Lung (tissue), 11 donors: ENCODE measurements at regions not wholly inside any gene's neighbourhood (a gene's known extent, or its start where the extent isn't known, plus 50 kb on each side); places are given as distances from the start of the nearest gene placed in this dataset.
"Not testable (repeated sequence)": the region's sequence is repeated elsewhere in the genome, so short reads cannot be mapped to it uniquely, and the experiment has no call there.

Source experiments
- ATAC-seq: fragments of 200-7000 bp; cut with Tn5 transposase; one replicate; pipeline ENCODE4 v1.9.1; 2020; ENCODE audit warnings: moderate number of reproducible peaks; ENCODE audit not compliant: insufficient read depth, low FRiP score
- DNase-seq, 3 donors: peaks; one replicate each; pipeline ENCODE4 v3.0.0-alpha.2; 2013 to 2017
- H3K27ac ChIP-seq, 2 donors: one replicate each; pipeline ENCODE4 v1.5.1; 2013; ENCODE audit warnings: mild to moderate bottlenecking in 2 of 2, moderate library complexity in 2 of 2, control low read depth in 1 of 2, inconsistent platforms in 1 of 2, low read depth in 1 of 2, low read length in 1 of 2
- H3K27me3 ChIP-seq, 3 donors: one replicate each; pipeline ENCODE4 v1.5.1; 2013; ENCODE audit warnings: low read length in 2 of 3; ENCODE audit not compliant: control insufficient read depth in 3 of 3, insufficient read depth in 3 of 3
- H3K36me3 ChIP-seq, 4 donors: one replicate each; pipeline ENCODE4 v1.5.1; 2013; ENCODE audit warnings: low read length in 4 of 4, mild to moderate bottlenecking in 1 of 4, moderate library complexity in 1 of 4; ENCODE audit not compliant: control insufficient read depth in 4 of 4, insufficient read depth in 4 of 4
- H3K4me1 ChIP-seq, 5 donors: one replicate each; pipeline ENCODE4 v1.5.1; 2013; ENCODE audit warnings: low read length in 5 of 5, mild to moderate bottlenecking in 2 of 5, moderate library complexity in 1 of 5; ENCODE audit not compliant: control insufficient read depth in 5 of 5, insufficient read depth in 5 of 5
- H3K4me3 ChIP-seq: one replicate; pipeline ENCODE4 v1.5.1; 2013; ENCODE audit warnings: mild to moderate bottlenecking, control low read depth, moderate library complexity
- H3K9ac ChIP-seq, 2 donors: one replicate each; pipeline ENCODE4 v1.5.1; 2013; ENCODE audit warnings: low read length in 2 of 2, control low read depth in 1 of 2; ENCODE audit not compliant: insufficient read depth in 1 of 2
- H3K9me3 ChIP-seq, 4 donors: one replicate each; pipeline ENCODE4 v1.5.1; 2013; ENCODE audit warnings: low read length in 3 of 4, mild to moderate bottlenecking in 1 of 4, moderate library complexity in 1 of 4; ENCODE audit not compliant: control insufficient read depth in 4 of 4, insufficient read depth in 3 of 4
- WGBS, 2 donors: extraction: QIAGEN DNeasy Blood & Tissue Kit; methylation state at CpG; one replicate each; pipeline ENCODE4 v1.1.7; 2013; 5-methylcytosine and 5-hydroxymethylcytosine counted together
- TF ChIP-seq, protein P1 (sequence below): IDR thresholded peaks from 2 replicates; pipeline ENCODE4 v1.5.1; 2012; ENCODE audit warnings: mild to moderate bottlenecking; ENCODE audit errors: control extremely low read depth, extremely low read depth
- donor health status: control.
- donor health status: control.
- donor health status: Bipolar disorder and iron deficiency.
- donor health status: healthy.
- donor health status: DM: yes; HTN: yes; CAD: no.

- peak in 2 of 3 donors; percentile 17 to 29 for DNase-seq
- Histone ChIP-seq H3K27me3 (no peaks in the 10 kb centered on the region), H3K4me3 (no peak overlapping the region), H3K9ac (no peak overlapping the region), H3K27ac (peak overlapping the region in 1 of 2 donors; percentile 35), H3K4me1 (peaks cover 0 to 12% (median 0%) of the 10 kb centered on the region in 5 donors), H3K9me3 (no peaks in the 10 kb centered on the region), H3K36me3 (no peaks in the 10 kb centered on the region)
- TF ChIP-seq, protein P1, sequence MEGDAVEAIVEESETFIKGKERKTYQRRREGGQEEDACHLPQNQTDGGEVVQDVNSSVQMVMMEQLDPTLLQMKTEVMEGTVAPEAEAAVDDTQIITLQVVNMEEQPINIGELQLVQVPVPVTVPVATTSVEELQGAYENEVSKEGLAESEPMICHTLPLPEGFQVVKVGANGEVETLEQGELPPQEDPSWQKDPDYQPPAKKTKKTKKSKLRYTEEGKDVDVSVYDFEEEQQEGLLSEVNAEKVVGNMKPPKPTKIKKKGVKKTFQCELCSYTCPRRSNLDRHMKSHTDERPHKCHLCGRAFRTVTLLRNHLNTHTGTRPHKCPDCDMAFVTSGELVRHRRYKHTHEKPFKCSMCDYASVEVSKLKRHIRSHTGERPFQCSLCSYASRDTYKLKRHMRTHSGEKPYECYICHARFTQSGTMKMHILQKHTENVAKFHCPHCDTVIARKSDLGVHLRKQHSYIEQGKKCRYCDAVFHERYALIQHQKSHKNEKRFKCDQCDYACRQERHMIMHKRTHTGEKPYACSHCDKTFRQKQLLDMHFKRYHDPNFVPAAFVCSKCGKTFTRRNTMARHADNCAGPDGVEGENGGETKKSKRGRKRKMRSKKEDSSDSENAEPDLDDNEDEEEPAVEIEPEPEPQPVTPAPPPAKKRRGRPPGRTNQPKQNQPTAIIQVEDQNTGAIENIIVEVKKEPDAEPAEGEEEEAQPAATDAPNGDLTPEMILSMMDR, result no peak
- no peak for ATAC-seq
- 64 to 75% methylated on average over 8 of the region's 8 CpGs for WGBS, 2 donors
These were observed 768.4 kb downstream of the TDRD15 start for GRCh38 chr2:21892140-21892539.

DNA sequence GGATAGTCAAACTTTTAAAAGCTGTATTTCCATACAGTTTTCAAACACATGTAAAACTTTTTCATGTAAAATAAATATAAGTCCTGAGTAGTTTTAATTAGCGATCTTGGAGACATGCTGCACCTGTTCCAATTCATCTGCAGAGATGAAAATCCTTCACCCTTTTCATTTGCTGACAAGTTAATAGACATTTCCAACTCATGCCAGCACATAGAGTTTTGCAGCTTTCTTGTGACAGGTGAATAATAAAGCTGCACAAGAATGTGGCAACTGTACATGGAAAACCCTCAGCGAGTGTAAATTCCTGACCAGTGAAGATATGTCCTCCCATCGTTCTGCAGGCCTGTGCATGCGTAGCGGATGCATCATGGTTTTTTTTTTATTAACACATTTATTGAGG, 771.4 kb downstream of the TDRD15 start:
- TF ChIP-seq, protein P1, result no peak
- Histone ChIP-seq H3K9ac (no peak overlapping the region), H3K27me3 (no peaks in the 10 kb centered on the region), H3K36me3 (no peaks in the 10 kb centered on the region), H3K9me3 (no peaks in the 10 kb centered on the region), H3K4me3 (no peak overlapping the region), H3K4me1 (peaks cover 0 to 12% (median 0%) of the 10 kb centered on the region in 5 donors), H3K27ac (no peak overlapping the region)
- WGBS, 2 donors, result 89 to 91% methylated on average over 5 of the region's 5 CpGs
- ATAC-seq, result no peak
- DNase-seq, result no peak

- not testable (repeated sequence) for H3K27ac ChIP-seq, H3K4me3 ChIP-seq, DNase-seq, H3K36me3 ChIP-seq, H3K27me3 ChIP-seq, H3K9me3 ChIP-seq, ATAC-seq, H3K9ac ChIP-seq, H3K4me1 ChIP-seq
- WGBS, 2 donors, result 91 to 95% methylated on average over 25 to 26 of the region's 26 CpGs
These were observed 785.1 kb downstream of the TDRD15 start for GRCh38 chr2:21908712-21909380.

DNA sequence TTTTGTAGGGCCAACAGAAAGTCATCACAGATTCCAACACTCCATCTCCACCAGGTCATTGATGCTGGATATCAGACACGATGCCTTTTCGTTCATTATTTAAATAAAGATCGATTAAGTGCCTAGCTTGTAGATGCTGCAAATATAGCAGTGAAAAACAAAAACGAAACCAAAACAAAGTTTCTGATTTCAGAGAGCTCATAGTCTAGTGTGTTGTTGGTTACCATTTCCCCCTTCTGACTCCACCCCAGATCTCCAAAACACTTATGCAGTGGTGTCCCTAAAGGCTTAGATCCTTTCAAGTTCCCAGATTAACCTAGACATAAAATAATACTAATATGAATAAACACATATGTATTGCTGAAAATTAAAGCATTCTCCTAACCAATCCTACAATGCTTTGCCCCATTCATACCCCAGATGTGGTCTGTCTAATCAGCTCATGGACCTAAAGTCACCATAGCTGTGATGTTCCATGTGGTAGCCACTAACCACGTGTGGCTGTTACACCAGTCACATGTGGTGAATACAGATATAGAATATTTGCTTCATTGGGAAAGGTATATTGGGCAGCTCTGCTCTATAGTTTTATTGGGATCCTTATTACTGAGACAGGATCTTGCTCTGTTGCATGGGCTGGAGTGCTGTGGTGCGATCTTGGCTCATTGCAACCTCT, 787.2 kb downstream of the TDRD15 start:
- WGBS, 2 donors, result 81 to 83% methylated on average over 6 of the region's 6 CpGs
- Histone ChIP-seq H3K36me3 (no peaks in the 10 kb centered on the region), H3K4me1 (no peaks in the 10 kb centered on the region), H3K9me3 (peaks cover 0 to 3% (median 0%) of the 10 kb centered on the region in 4 donors), H3K27me3 (no peaks in the 10 kb centered on the region), H3K4me3 (no peak overlapping the region), H3K27ac (no peak overlapping the region), H3K9ac (no peak overlapping the region)
- TF ChIP-seq, protein P1, result no peak
- ATAC-seq (no peak), DNase-seq (no peak)
